Smooth muscle cell (in vitro differentiated cells): ENCODE measurements at regions not wholly inside any gene's neighbourhood (a gene's known extent, or its start where the extent isn't known, plus 50 kb on each side); places are given as distances from the start of the nearest gene placed in this dataset.

ENCODE experiments used
- DNase-seq: peaks from one replicate; lab custom pipeline; 2025; ENCODE audit not compliant: unreplicated experiment; lab: John Stamatoyannopoulos, UW
- H2AFZ ChIP-seq: fragments of 200-600 bp; sonication (generic); 2 replicates; pipeline ENCODE4 v1.6.0; 2016; ENCODE audit warnings: antibody characterized with exemption, low read depth, mild to moderate bottlenecking
- H3F3A ChIP-seq: fragments of 200-600 bp; sonication (generic); 2 replicates; pipeline ENCODE4 v1.6.0; 2017; ENCODE audit warnings: antibody characterized with exemption, low read depth
- H3K27ac ChIP-seq: fragments of 200-600 bp; sonication (generic); 2 replicates; pipeline ENCODE4 v1.5.1; 2016; ENCODE audit warnings: low read depth, mild to moderate bottlenecking
- H3K27me3 ChIP-seq: fragments of 200-600 bp; sonication (generic); 2 replicates; pipeline ENCODE4 v1.6.1; 2016; ENCODE audit warnings: low read depth, mild to moderate bottlenecking
- H3K36me3 ChIP-seq: fragments of 200-600 bp; sonication (generic); 2 replicates; pipeline ENCODE4 v1.5.1; 2016; ENCODE audit warnings: low read depth
- H3K4me1 ChIP-seq: fragments of 200-600 bp; sonication (generic); 2 replicates; pipeline ENCODE4 v1.5.1; 2016; ENCODE audit warnings: low read depth
- H3K4me2 ChIP-seq: fragments of 200-600 bp; sonication (generic); 2 replicates; pipeline ENCODE4 v1.6.0; 2016; ENCODE audit warnings: mild to moderate bottlenecking
- H3K4me3 ChIP-seq: fragments of 200-600 bp; sonication (generic); 2 replicates; pipeline ENCODE4 v1.5.1; 2016; ENCODE audit warnings: mild to moderate bottlenecking
- H3K79me2 ChIP-seq: fragments of 200-600 bp; sonication (generic); 2 replicates; pipeline ENCODE4 v1.6.0; 2016; ENCODE audit warnings: low read depth, mild to moderate bottlenecking
- H3K9ac ChIP-seq: fragments of 200-600 bp; sonication (generic); 2 replicates; pipeline ENCODE4 v1.6.0; 2016; ENCODE audit warnings: low read depth
- H3K9me3 ChIP-seq: fragments of 200-600 bp; sonication (generic); replicated peaks from 2 replicates; pipeline ENCODE4 v1.5.1; 2016; ENCODE audit warnings: low read depth
- H4K20me1 ChIP-seq: fragments of 200-600 bp; sonication (generic); 2 replicates; pipeline ENCODE4 v1.6.0; 2016; ENCODE audit warnings: low read depth
- CTCF ChIP-seq: fragments of 200-600 bp; sonication (generic); IDR thresholded peaks from 2 replicates; pipeline ENCODE4 v1.5.1; 2017; ENCODE audit warnings: borderline replicate concordance, mild to moderate bottlenecking, antibody characterized with exemption; ENCODE audit not compliant: insufficient read depth, poor library complexity, severe bottlenecking
- WGBS: methylation state at CpG from one replicate; pipeline ENCODE4 v1.1.7; 2016; ENCODE audit warnings: low lambda C conversion rate; 5-methylcytosine and 5-hydroxymethylcytosine counted together

DNA sequence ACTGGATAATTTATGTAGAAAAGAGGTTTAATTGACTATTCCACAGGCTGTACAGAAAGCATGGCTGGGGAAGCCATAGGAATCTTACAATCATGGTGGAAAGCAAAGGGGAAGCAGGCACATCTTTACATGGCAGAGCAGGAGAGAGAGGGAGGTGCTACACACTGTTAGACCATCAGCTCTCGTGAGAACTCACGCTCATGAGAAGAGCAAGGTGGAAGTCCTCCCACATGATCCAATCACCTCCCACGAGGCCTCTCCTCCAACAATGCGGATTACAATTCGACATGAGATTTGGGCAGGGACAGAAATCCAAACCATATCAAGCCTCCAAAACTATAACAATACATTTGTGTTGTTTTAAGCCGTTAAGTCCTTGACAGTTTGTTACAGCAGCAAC, 257.1 kb upstream of the KCNG1 start:
- no peaks in the 10 kb centered on the region for H3K9me3 ChIP-seq
- no peaks in the 10 kb centered on the region for H3K36me3 ChIP-seq
- WGBS = 94% methylated on average over 6 of the region's 6 CpGs
- H3F3A ChIP-seq = no peaks in the 10 kb centered on the region
- no peak overlapping the region for H3K27ac ChIP-seq
- H4K20me1 ChIP-seq = no peaks in the 10 kb centered on the region
- H3K79me2 ChIP-seq = no peaks in the 10 kb centered on the region
- no peaks in the 10 kb centered on the region for H3K27me3 ChIP-seq
- no peak overlapping the region for H3K4me2 ChIP-seq
- no peak overlapping the region for H3K4me3 ChIP-seq
- H3K9ac ChIP-seq = no peak overlapping the region
- no peaks in the 10 kb centered on the region for H3K4me1 ChIP-seq
- TF ChIP-seq CTCF = no peak
- no peak overlapping the region for H2AFZ ChIP-seq
- DNase-seq = no peak

GRCh38 chr20:51277961-51278360, 255.1 kb upstream of the KCNG1 start:
- Histone ChIP-seq H3K36me3 (no peaks in the 10 kb centered on the region), H3K4me3 (no peak overlapping the region), H3K4me1 (no peaks in the 10 kb centered on the region), H3K9me3 (no peaks in the 10 kb centered on the region), H3K27ac (no peak overlapping the region), H4K20me1 (no peaks in the 10 kb centered on the region), H2AFZ (no peak overlapping the region), H3K9ac (no peak overlapping the region), H3F3A (no peaks in the 10 kb centered on the region), H3K4me2 (no peak overlapping the region), H3K27me3 (no peaks in the 10 kb centered on the region), H3K79me2 (no peaks in the 10 kb centered on the region)
- no peak for TF ChIP-seq CTCF
- DNase-seq = no peak
- WGBS = 96% methylated on average over 4 of the region's 4 CpGs

- H3K36me3 ChIP-seq = no peaks in the 10 kb centered on the region
- no peak overlapping the region for H3K4me2 ChIP-seq
- H4K20me1 ChIP-seq = no peaks in the 10 kb centered on the region
- DNase-seq = no peak
- H3K9ac ChIP-seq = no peak overlapping the region
- H3K79me2 ChIP-seq = no peaks in the 10 kb centered on the region
- no peaks in the 10 kb centered on the region for H3F3A ChIP-seq
- WGBS = 64% methylated on average over 9 of the region's 9 CpGs
- H2AFZ ChIP-seq = no peak overlapping the region
- no peak for TF ChIP-seq CTCF
- H3K4me3 ChIP-seq = no peak overlapping the region
- H3K4me1 ChIP-seq = no peaks in the 10 kb centered on the region
- no peaks in the 10 kb centered on the region for H3K27me3 ChIP-seq
- H3K9me3 ChIP-seq = no peaks in the 10 kb centered on the region
- no peak overlapping the region for H3K27ac ChIP-seq
Measured at GRCh38 chr20:51276296-51276695, 253.4 kb upstream of the KCNG1 start.

DNA sequence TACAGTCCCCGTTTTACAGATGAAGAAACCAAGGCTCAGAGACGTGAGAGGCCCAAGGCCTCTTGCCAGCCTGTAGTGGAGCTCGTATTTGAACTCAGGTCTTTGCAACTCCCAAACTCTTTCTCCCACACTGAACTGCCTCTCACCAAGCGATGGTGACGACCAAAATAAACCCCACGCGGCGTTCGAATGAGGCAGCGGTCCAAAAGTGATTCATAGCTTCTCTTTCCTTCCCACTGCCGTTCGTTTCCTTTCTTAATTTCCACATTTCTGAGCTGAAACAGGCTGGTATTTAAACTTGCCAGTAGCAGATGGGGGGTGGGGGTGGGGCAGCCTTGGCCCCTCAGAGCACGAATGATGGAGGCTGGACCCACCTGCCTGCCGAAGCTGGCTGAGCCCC, 252.9 kb upstream of the KCNG1 start:
- DNase-seq = no peak
- H2AFZ ChIP-seq = no peak overlapping the region
- 73% methylated on average over 14 of the region's 14 CpGs for WGBS
- no peak overlapping the region for H3K4me2 ChIP-seq
- no peaks in the 10 kb centered on the region for H4K20me1 ChIP-seq
- no peak for TF ChIP-seq CTCF
- no peaks in the 10 kb centered on the region for H3K9me3 ChIP-seq
- no peak overlapping the region for H3K4me3 ChIP-seq
- no peak overlapping the region for H3K27ac ChIP-seq
- no peaks in the 10 kb centered on the region for H3K79me2 ChIP-seq
- no peaks in the 10 kb centered on the region for H3K36me3 ChIP-seq
- no peaks in the 10 kb centered on the region for H3F3A ChIP-seq
- H3K4me1 ChIP-seq = no peaks in the 10 kb centered on the region
- no peak overlapping the region for H3K9ac ChIP-seq
- H3K27me3 ChIP-seq = no peaks in the 10 kb centered on the region
